ENCODE measurements at regions not wholly inside any gene's neighbourhood (a gene's known extent, or its start where the extent isn't known, plus 50 kb on each side); places are given as distances from the start of the nearest gene placed in this dataset.
"Not testable (repeated sequence)": the region's sequence is repeated elsewhere in the genome, so short reads cannot be mapped to it uniquely, and the experiment has no call there.

GRCh38 chr1:115538579-115538978, 103.2 kb upstream of the VANGL1 start:
- intact Hi-C loops (cut with DNase I): no loop called here
- DNase-seq (ENCODE audit: low spot score): no peak
- ATAC-seq: peak; percentile 63

GRCh38 chr1:115537415-115537814, 104.4 kb upstream of the VANGL1 start:
- ATAC-seq (no peak), DNase-seq (ENCODE audit: low spot score) (no peak)
- intact Hi-C loops (cut with DNase I): no loop called here

GRCh38 chr1:115536279-115536816, 105.4 kb upstream of the VANGL1 start:
- no peak for DNase-seq (ENCODE audit: low spot score)
- no peak for ATAC-seq
- intact Hi-C loops (cut with DNase I): no loop called here

- DNase-seq (ENCODE audit: low spot score) (no peak), ATAC-seq (no peak)
- intact Hi-C loops (cut with DNase I): no loop called here
These were observed 107.7 kb upstream of the VANGL1 start for GRCh38 chr1:115534106-115534505.

- no peak for DNase-seq (ENCODE audit: low spot score)
- intact Hi-C loops (cut with DNase I): no loop called here
- no peak for ATAC-seq
These were observed 110.0 kb upstream of the VANGL1 start for GRCh38 chr1:115531631-115532264.

GRCh38 chr1:115530407-115530806, 111.4 kb upstream of the VANGL1 start:
- intact Hi-C loops (cut with DNase I): no loop called here
- DNase-seq (ENCODE audit: low spot score): no peak
- ATAC-seq: peak; percentile 61

GRCh38 chr1:115529216-115529897, 112.4 kb upstream of the VANGL1 start:
- intact Hi-C loops (cut with DNase I): no loop called here
- DNase-seq (ENCODE audit: low spot score): no peak
- ATAC-seq: no peak

GRCh38 chr1:115528336-115528735, 113.4 kb upstream of the VANGL1 start:
- DNase-seq (ENCODE audit: low spot score); ATAC-seq; intact Hi-C loops (cut with DNase I): not testable (repeated sequence)

- no peak for DNase-seq (ENCODE audit: low spot score)
- intact Hi-C loops (cut with DNase I): no loop called here
- no peak for ATAC-seq
These were observed 114.0 kb upstream of the VANGL1 start for GRCh38 chr1:115527746-115528145.

GRCh38 chr1:115526900-115527299, 114.9 kb upstream of the VANGL1 start:
- intact Hi-C loops (cut with DNase I): no loop called here
- DNase-seq (ENCODE audit: low spot score): no peak
- no peak for ATAC-seq

- intact Hi-C loops (cut with DNase I): no loop called here
- ATAC-seq (no peak), DNase-seq (ENCODE audit: low spot score) (no peak)
These were observed 117.5 kb upstream of the VANGL1 start for GRCh38 chr1:115524236-115524635.

- ATAC-seq (no peak), DNase-seq (ENCODE audit: low spot score) (no peak)
- intact Hi-C loops (cut with DNase I): no loop called here
These were observed 119.4 kb upstream of the VANGL1 start for GRCh38 chr1:115522386-115522785.

- no peak for ATAC-seq
- intact Hi-C loops (cut with DNase I): no loop called here
- no peak for DNase-seq (ENCODE audit: low spot score)
These were observed 126.5 kb upstream of the VANGL1 start for GRCh38 chr1:115515270-115515669.

- ATAC-seq; intact Hi-C loops (cut with DNase I); DNase-seq (ENCODE audit: low spot score): not testable (repeated sequence)
These were observed 131.5 kb upstream of the VANGL1 start for GRCh38 chr1:115510226-115510625.

GRCh38 chr1:115507901-115508300, 133.9 kb upstream of the VANGL1 start:
- intact Hi-C loops (cut with DNase I): no loop called here
- peak; percentile 38 for ATAC-seq

GRCh38 chr1:115506924-115507589, 134.7 kb upstream of the VANGL1 start:
- DNase-seq (ENCODE audit: low spot score) (no peak), ATAC-seq (peak; percentile 72)
- intact Hi-C loops (cut with DNase I): no loop called here

More at GRCh38 chr1:115507901-115508300, 133.9 kb upstream of the VANGL1 start:
- DNase-seq (ENCODE audit: low spot score): no peak

- ATAC-seq (no peak), DNase-seq (ENCODE audit: low spot score) (no peak)
- intact Hi-C loops (cut with DNase I): no loop called here
These were observed 135.3 kb upstream of the VANGL1 start for GRCh38 chr1:115506518-115506917.

- intact Hi-C loops (cut with DNase I): no loop called here
- ATAC-seq (no peak), DNase-seq (ENCODE audit: low spot score) (no peak)
These were observed 136.6 kb upstream of the VANGL1 start for GRCh38 chr1:115505148-115505571.

GRCh38 chr1:115502183-115502582, 139.6 kb upstream of the VANGL1 start:
- intact Hi-C loops (cut with DNase I); DNase-seq (ENCODE audit: low spot score); ATAC-seq: not testable (repeated sequence)

GRCh38 chr1:115501476-115501875, 140.3 kb upstream of the VANGL1 start:
- ATAC-seq: no peak
- intact Hi-C loops (cut with DNase I): no loop called here
- DNase-seq (ENCODE audit: low spot score): no peak
